Vagina (tissue), 2 donors: ENCODE measurements at regions not wholly inside any gene's neighbourhood (a gene's known extent, or its start where the extent isn't known, plus 50 kb on each side); places are given as distances from the start of the nearest gene placed in this dataset.
A peak's percentile ranks its signal among the peaks of the same experiment; 100 is the strongest.

ENCODE experiments used
- DNase-seq, 2 donors: peaks; one replicate each; pipeline ENCODE4 v3.0.0-alpha.2; 2017; ENCODE audit errors: extremely low spot score in 2 of 2
- H3K27ac ChIP-seq: fragments of 200-600 bp; sonication (generic); one replicate; pipeline ENCODE4 v1.5.1; 2019
- H3K27me3 ChIP-seq: fragments of 200-600 bp; sonication (generic); one replicate; pipeline ENCODE4 v1.5.1; 2019
- H3K36me3 ChIP-seq, 2 donors: fragments of 200-600 bp; sonication (generic); one replicate each; pipeline ENCODE4 v1.5.1; 2017 to 2019
- H3K4me1 ChIP-seq: fragments of 200-600 bp; sonication (generic); one replicate; pipeline ENCODE4 v1.5.1; 2019
- H3K4me3 ChIP-seq, 2 donors: fragments of 200-600 bp; sonication (generic); 1 replicate in 1 of 2; 2 replicates in 1 of 2; pipeline ENCODE4 v1.5.1; 2016 to 2019
- H3K9me3 ChIP-seq: fragments of 200-600 bp; sonication (generic); one replicate; pipeline ENCODE4 v1.5.1; 2019
- CTCF ChIP-seq, 3 experiments: fragments of 450-650 bp in 2 of 3; fragments of 200-600 bp in 1 of 3; sonication (generic) in 1 of 3; IDR thresholded peaks; one replicate each; pipeline ENCODE4 v1.5.1; 2017 to 2019; ENCODE audit warnings: antibody characterized with exemption in 3 of 3, mild to moderate bottlenecking in 2 of 3, moderate library complexity in 2 of 3
- POLR2A ChIP-seq, 2 donors: fragments of 450-650 bp; IDR thresholded peaks; one replicate each; pipeline ENCODE4 v1.6.1; 2017; ENCODE audit warnings: antibody characterized with exemption in 2 of 2, mild to moderate bottlenecking in 2 of 2, moderate library complexity in 2 of 2
- POLR2AphosphoS5 ChIP-seq, 2 donors: sonication (generic); formaldehyde crosslinking; IDR thresholded peaks; one replicate each; pipeline ENCODE4 v1.9.0; 2017; ENCODE audit warnings: antibody characterized with exemption in 2 of 2, mild to moderate bottlenecking in 2 of 2, low read depth in 1 of 2; ENCODE audit not compliant: insufficient read depth in 1 of 2
- intact Hi-C: fragments of 100-400 bp; cut with DNase I; formaldehyde crosslinking; loops from one replicate; pipeline ENCODE4 v1.15.1; 2023

DNA sequence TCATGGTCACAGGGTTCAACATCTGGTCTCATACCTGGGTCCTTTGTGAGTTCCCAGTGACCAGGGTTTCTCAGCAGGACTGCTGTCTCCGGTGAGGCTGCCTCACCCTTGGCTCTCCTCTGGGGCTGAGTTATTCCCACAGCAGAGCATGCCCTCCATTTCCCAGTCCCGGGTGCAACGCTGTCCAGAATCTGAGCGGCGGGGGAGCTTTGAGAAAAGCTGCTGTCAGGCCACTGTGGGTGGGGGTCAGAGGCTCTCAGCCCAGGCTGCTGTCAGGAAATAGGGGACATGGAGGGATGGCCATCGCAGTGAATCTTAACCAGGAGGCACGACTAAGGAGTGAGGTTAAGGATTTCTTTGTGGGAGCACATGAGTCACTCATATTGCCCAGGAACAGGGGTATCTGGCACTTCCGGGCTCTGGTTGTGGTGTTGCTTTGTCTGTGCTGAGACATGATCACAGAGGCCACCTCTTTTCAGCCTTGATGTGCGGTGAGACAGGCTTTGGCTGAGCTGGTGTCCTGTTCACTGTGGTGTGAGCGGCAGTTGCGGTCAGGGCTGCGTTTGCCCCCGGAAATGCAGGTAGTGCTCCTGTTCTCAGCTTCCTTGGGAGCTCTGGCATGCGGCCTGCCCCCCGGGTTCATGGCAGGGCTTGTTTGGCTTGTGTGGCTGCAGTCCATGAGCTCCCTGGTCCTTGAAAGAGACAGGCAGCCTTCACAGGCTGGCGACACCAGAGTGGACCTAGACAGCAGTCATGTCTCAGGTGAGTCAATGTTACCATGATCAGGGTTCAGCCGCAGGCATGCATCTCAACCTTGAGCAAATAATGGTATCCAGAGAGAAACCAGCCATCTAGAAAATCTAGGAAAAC is 310.7 kb upstream of the MYT1L start:
- H3K4me3 ChIP-seq: no peak overlapping the region
- no peaks in the 10 kb centered on the region for H3K9me3 ChIP-seq
- H3K36me3 ChIP-seq: no peaks in the 10 kb centered on the region
- peaks cover 3% of the 10 kb centered on the region for H3K4me1 ChIP-seq
- DNase-seq: peak; percentile 75 to 91
- TF ChIP-seq CTCF (IDR thresholded peaks at IDR 0.05) (no peak), POLR2A (IDR thresholded peaks at IDR 0.05) (no peak), POLR2AphosphoS5 (IDR thresholded peaks at IDR 0.05; ENCODE audit: insufficient read depth in 1 of 2, low read depth in 1 of 2) (no peak)
- no peaks in the 10 kb centered on the region for H3K27me3 ChIP-seq
- H3K27ac ChIP-seq: no peak overlapping the region
- intact Hi-C loops: no loop called here

GRCh38 chr2:2640818-2641217 is 309.7 kb upstream of the MYT1L start:
- intact Hi-C loops: no loop called here

DNA sequence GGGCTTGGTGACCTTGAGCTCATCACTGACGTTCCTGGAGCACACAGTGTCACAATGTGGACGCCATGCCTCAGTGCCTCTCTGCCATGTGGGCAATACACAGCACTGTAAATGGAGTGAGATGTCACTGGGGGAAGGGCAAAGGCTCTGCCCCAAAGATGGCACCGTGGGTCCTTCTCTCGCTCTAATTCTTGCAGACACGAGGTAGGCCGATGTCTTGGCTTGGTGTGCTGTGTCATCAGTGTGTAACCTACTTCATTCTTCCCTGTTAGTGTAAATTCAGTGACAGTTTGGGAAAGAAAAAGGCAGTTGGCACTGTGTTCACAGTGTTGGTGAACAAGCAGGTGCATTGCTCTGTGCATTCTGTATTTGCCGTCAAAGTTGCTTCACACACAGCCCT is 309.3 kb upstream of the MYT1L start:
- Histone ChIP-seq H3K36me3 (no peaks in the 10 kb centered on the region), H3K27me3 (no peaks in the 10 kb centered on the region), H3K9me3 (no peaks in the 10 kb centered on the region), H3K4me3 (no peak overlapping the region), H3K27ac (no peak overlapping the region), H3K4me1 (no peaks in the 10 kb centered on the region)
- TF ChIP-seq POLR2A (IDR thresholded peaks at IDR 0.05): no peak
- TF ChIP-seq POLR2AphosphoS5 (IDR thresholded peaks at IDR 0.05; ENCODE audit: insufficient read depth in 1 of 2, low read depth in 1 of 2): no peak
- no peak for TF ChIP-seq CTCF (IDR thresholded peaks at IDR 0.05)
- intact Hi-C loops: no loop called here
- peak; percentile 52 to 62 for DNase-seq

More at GRCh38 chr2:2640818-2641217, 309.7 kb upstream of the MYT1L start:
- DNase-seq: peak; percentile 64 to 82
- H3K4me1 ChIP-seq: no peaks in the 10 kb centered on the region
- H3K9me3 ChIP-seq: no peaks in the 10 kb centered on the region
- H3K4me3 ChIP-seq: no peak overlapping the region
- no peak for TF ChIP-seq POLR2AphosphoS5 (IDR thresholded peaks at IDR 0.05; ENCODE audit: insufficient read depth in 1 of 2, low read depth in 1 of 2)
- no peak for TF ChIP-seq CTCF (IDR thresholded peaks at IDR 0.05)
- no peak for TF ChIP-seq POLR2A (IDR thresholded peaks at IDR 0.05)
- no peaks in the 10 kb centered on the region for H3K27me3 ChIP-seq
- no peak overlapping the region for H3K27ac ChIP-seq
- H3K36me3 ChIP-seq: no peaks in the 10 kb centered on the region

- TF ChIP-seq POLR2A (IDR thresholded peaks at IDR 0.05): no peak
- TF ChIP-seq CTCF (IDR thresholded peaks at IDR 0.05): no peak
- TF ChIP-seq POLR2AphosphoS5 (IDR thresholded peaks at IDR 0.05; ENCODE audit: insufficient read depth in 1 of 2, low read depth in 1 of 2): no peak
- H3K36me3 ChIP-seq: no peaks in the 10 kb centered on the region
- DNase-seq: peak; percentile 79 to 94
- intact Hi-C loops: no loop called here
- H3K4me1 ChIP-seq: no peaks in the 10 kb centered on the region
- H3K9me3 ChIP-seq: no peaks in the 10 kb centered on the region
- no peaks in the 10 kb centered on the region for H3K27me3 ChIP-seq
- H3K4me3 ChIP-seq: no peak overlapping the region
- H3K27ac ChIP-seq: no peak overlapping the region
Observed at GRCh38 chr2:2639251-2640139, 308.4 kb upstream of the MYT1L start.
